B cell (primary cell): ENCODE measurements at regions not wholly inside any gene's neighbourhood (a gene's known extent, or its start where the extent isn't known, plus 50 kb on each side); places are given as distances from the start of the nearest gene placed in this dataset.

ENCODE experiments used
- ATAC-seq: fragments of 200-7000 bp; cut with Tn5 transposase; one replicate; pipeline ENCODE4 v1.10.0; 2021; ENCODE audit warnings: low read depth, mild to moderate bottlenecking, moderate number of reproducible peaks, moderate library complexity
- CTCF ChIA-PET: fragments of 350-600 bp; sonication (Branson Sonifier 250); formaldehyde crosslinking; loops from one replicate; lab custom pipeline; 2021; ENCODE audit warnings: antibody characterized with exemption, inconsistent platforms; lab: Charles Lee
- POLR2A ChIA-PET: fragments of 350-600 bp; sonication (Branson Sonifier 250); formaldehyde crosslinking; loops from one replicate; lab custom pipeline; 2021; ENCODE audit warnings: antibody characterized with exemption; lab: Charles Lee
- DNase-seq: peaks from one replicate; pipeline ENCODE4 v3.0.0; 2013
- H2AFZ ChIP-seq: 2 replicates; pipeline ENCODE4 v1.6.1; 2012; ENCODE audit warnings: mild to moderate bottlenecking, low read depth, low read length; ENCODE audit not compliant: insufficient read depth, poor library complexity, severe bottlenecking
- H3K27ac ChIP-seq, 2 donors: 1 replicate in 1 of 2; 2 replicates in 1 of 2; pipeline ENCODE4 v1.5.1; 2012 to 2013; ENCODE audit warnings: low read length in 2 of 2, mild to moderate bottlenecking in 2 of 2, moderate library complexity in 1 of 2
- H3K27me3 ChIP-seq, 4 experiments: fragments of 200-600 bp in 1 of 4; sonication (generic) in 1 of 4; replicated peaks in 1 of 4; 1 replicate in 2 of 4; 2 replicates in 2 of 4; pipeline versions ENCODE4 v1.6.1 to v1.7.0; 2013 to 2016; ENCODE audit warnings: low read length in 3 of 4, mild to moderate bottlenecking in 2 of 4, mixed read lengths in 1 of 4, moderate library complexity in 1 of 4; ENCODE audit not compliant: insufficient read depth in 4 of 4, control insufficient read depth in 3 of 4; ENCODE audit errors: control extremely low read depth in 1 of 4
- H3K36me3 ChIP-seq, 2 experiments: replicated peaks in 1 of 2; 1 replicate in 1 of 2; 2 replicates in 1 of 2; pipeline versions ENCODE4 v1.6.1 to v1.7.1; 2013; ENCODE audit warnings: low read length in 1 of 2; ENCODE audit not compliant: insufficient read depth in 2 of 2, control insufficient read depth in 1 of 2; ENCODE audit errors: control extremely low read depth in 1 of 2, extremely low read depth in 1 of 2
- H3K4me1 ChIP-seq, 2 donors: fragments of 200-600 bp in 1 of 2; sonication (generic) in 1 of 2; 1 replicate in 1 of 2; 2 replicates in 1 of 2; pipeline versions ENCODE4 v1.5.1 to v1.6.1; 2013 to 2017; ENCODE audit warnings: low read length in 2 of 2; ENCODE audit not compliant: control insufficient read depth in 2 of 2, insufficient read depth in 2 of 2
- H3K4me2 ChIP-seq: replicated peaks from 2 replicates; pipeline ENCODE3; 2012; ENCODE audit warnings: mild to moderate bottlenecking, low read depth, low read length; ENCODE audit not compliant: poor library complexity, severe bottlenecking
- H3K4me3 ChIP-seq, 5 experiments: fragments of 200-600 bp in 1 of 5; sonication (generic) in 1 of 5; 1 replicate in 3 of 5; 2 replicates in 2 of 5; pipeline versions ENCODE4 v1.5.1 to v1.7.0; 2011 to 2016; ENCODE audit warnings: low read length in 4 of 5, mild to moderate bottlenecking in 4 of 5, low read depth in 2 of 5, control low read depth in 1 of 5, moderate library complexity in 1 of 5; ENCODE audit not compliant: insufficient read depth in 1 of 5; ENCODE audit errors: control extremely low read depth in 1 of 5, extremely low read depth in 1 of 5
- H3K79me2 ChIP-seq: fragments of 200-600 bp; sonication (generic); one replicate; pipeline ENCODE4 v1.6.0; 2016; ENCODE audit warnings: low read length; ENCODE audit not compliant: control insufficient read depth, insufficient read depth
- H3K9ac ChIP-seq: fragments of 200-600 bp; sonication (generic); 2 replicates; pipeline ENCODE4 v1.6.1; 2017; ENCODE audit warnings: mild to moderate bottlenecking, low read length, moderate library complexity
- H3K9me3 ChIP-seq, 3 donors: one replicate each; pipeline versions ENCODE4 v1.6.1 to v1.7.1; 2013; ENCODE audit warnings: low read length in 2 of 3; ENCODE audit not compliant: control insufficient read depth in 2 of 3, insufficient read depth in 1 of 3; ENCODE audit errors: control extremely low read depth in 1 of 3
- H4K20me1 ChIP-seq: 2 replicates; pipeline ENCODE4 v1.6.0; 2012; ENCODE audit warnings: mild to moderate bottlenecking, low read length; ENCODE audit not compliant: insufficient read depth, control insufficient read depth, poor library complexity, severe bottlenecking
- H3K27ac Mint-ChIP-seq: one replicate; pipeline ENCODE4 v1.8.0; 2021; ENCODE audit warnings: mixed read lengths
- H3K27me3 Mint-ChIP-seq: one replicate; pipeline ENCODE4 v1.8.0; 2021; ENCODE audit warnings: mixed read lengths
- H3K4me1 Mint-ChIP-seq: one replicate; pipeline ENCODE4 v1.8.0; 2021; ENCODE audit warnings: mixed read lengths
- H3K4me3 Mint-ChIP-seq: one replicate; pipeline ENCODE4 v1.8.0; 2021; ENCODE audit warnings: mixed read lengths
- H3K9me3 Mint-ChIP-seq: one replicate; pipeline ENCODE4 v1.8.0; 2022; ENCODE audit warnings: mixed read lengths; ENCODE audit not compliant: insufficient read depth
- EZH2 ChIP-seq: IDR thresholded peaks from 2 replicates; pipeline ENCODE4 v1.6.1; 2012; ENCODE audit warnings: borderline replicate concordance, low read depth, mild to moderate bottlenecking, moderate library complexity, low read length; ENCODE audit not compliant: insufficient read depth, poor library complexity, severe bottlenecking
- WGBS: methylation state at CpG from one replicate; pipeline ENCODE4 v1.1.5; 2013; ENCODE audit warnings: missing lambda C conversion rate; ENCODE audit not compliant: insufficient coverage; 5-methylcytosine and 5-hydroxymethylcytosine counted together
- intact Hi-C: fragments of 100-400 bp; cut with micrococcal nuclease; formaldehyde crosslinking; loops from one replicate; pipeline ENCODE4 v1.10.0; 2022
- TF ChIP-seq, protein P1 (sequence below): fragments of 200-600 bp; IDR thresholded peaks from one replicate; pipeline ENCODE4 v1.8.0; 2022; ENCODE audit warnings: antibody characterized with exemption, mild to moderate bottlenecking

GRCh38 chr21:38646213-38646837, 148.0 kb upstream of the ERG start:
- Mint-ChIP-seq H3K4me3 (no peak overlapping the region), H3K4me1 (no peaks in the 10 kb centered on the region), H3K9me3 (no peaks in the 10 kb centered on the region), H3K27ac (no peak overlapping the region), H3K27me3 (peaks cover 4% of the 10 kb centered on the region)
- DNase-seq (no peak), ATAC-seq (no peak)
- Histone ChIP-seq H3K4me3 (no peak overlapping the region), H3K79me2 (no peaks in the 10 kb centered on the region), H2AFZ (no peak overlapping the region), H3K27ac (no peak overlapping the region), H3K9me3 (no peaks in the 10 kb centered on the region), H4K20me1 (no peaks in the 10 kb centered on the region), H3K9ac (no peak overlapping the region), H3K36me3 (no peaks in the 10 kb centered on the region), H3K27me3 (no peaks in the 10 kb centered on the region), H3K4me1 (no peaks in the 10 kb centered on the region), H3K4me2 (no peak overlapping the region)
- WGBS: 83% methylated on average over 1 of the region's 5 CpGs
- CTCF ChIA-PET: no interaction called here
- no peak for TF ChIP-seq EZH2
- TF ChIP-seq, protein P1, sequence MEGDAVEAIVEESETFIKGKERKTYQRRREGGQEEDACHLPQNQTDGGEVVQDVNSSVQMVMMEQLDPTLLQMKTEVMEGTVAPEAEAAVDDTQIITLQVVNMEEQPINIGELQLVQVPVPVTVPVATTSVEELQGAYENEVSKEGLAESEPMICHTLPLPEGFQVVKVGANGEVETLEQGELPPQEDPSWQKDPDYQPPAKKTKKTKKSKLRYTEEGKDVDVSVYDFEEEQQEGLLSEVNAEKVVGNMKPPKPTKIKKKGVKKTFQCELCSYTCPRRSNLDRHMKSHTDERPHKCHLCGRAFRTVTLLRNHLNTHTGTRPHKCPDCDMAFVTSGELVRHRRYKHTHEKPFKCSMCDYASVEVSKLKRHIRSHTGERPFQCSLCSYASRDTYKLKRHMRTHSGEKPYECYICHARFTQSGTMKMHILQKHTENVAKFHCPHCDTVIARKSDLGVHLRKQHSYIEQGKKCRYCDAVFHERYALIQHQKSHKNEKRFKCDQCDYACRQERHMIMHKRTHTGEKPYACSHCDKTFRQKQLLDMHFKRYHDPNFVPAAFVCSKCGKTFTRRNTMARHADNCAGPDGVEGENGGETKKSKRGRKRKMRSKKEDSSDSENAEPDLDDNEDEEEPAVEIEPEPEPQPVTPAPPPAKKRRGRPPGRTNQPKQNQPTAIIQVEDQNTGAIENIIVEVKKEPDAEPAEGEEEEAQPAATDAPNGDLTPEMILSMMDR: no peak
- intact Hi-C loops: no loop called here
- POLR2A ChIA-PET: no interaction called here

GRCh38 chr21:38649120-38649519, 150.8 kb upstream of the ERG start:
- Mint-ChIP-seq H3K27me3 (peaks cover 4% of the 10 kb centered on the region), H3K9me3 (no peaks in the 10 kb centered on the region), H3K4me3 (no peak overlapping the region), H3K27ac (no peak overlapping the region), H3K4me1 (no peaks in the 10 kb centered on the region)
- no peak for TF ChIP-seq EZH2
- TF ChIP-seq, protein P1: no peak
- no peak for DNase-seq
- H3K36me3 ChIP-seq: no peaks in the 10 kb centered on the region
- H3K79me2 ChIP-seq: no peaks in the 10 kb centered on the region
- H3K4me1 ChIP-seq: no peaks in the 10 kb centered on the region
- H3K4me2 ChIP-seq: no peak overlapping the region
- H3K9me3 ChIP-seq: no peaks in the 10 kb centered on the region
- intact Hi-C loops: no loop called here
- no peaks in the 10 kb centered on the region for H3K27me3 ChIP-seq
- H3K4me3 ChIP-seq: no peak overlapping the region
- no peak overlapping the region for H2AFZ ChIP-seq
- POLR2A ChIA-PET: no interaction called here
- H3K27ac ChIP-seq: no peak overlapping the region
- H3K9ac ChIP-seq: no peak overlapping the region
- no peak for ATAC-seq
- CTCF ChIA-PET: no interaction called here
- no peaks in the 10 kb centered on the region for H4K20me1 ChIP-seq
- WGBS: 89% methylated on average over 14 of the region's 15 CpGs
